A673 (cell line): ENCODE measurements at regions not wholly inside any gene's neighbourhood (a gene's known extent, or its start where the extent isn't known, plus 50 kb on each side); places are given as distances from the start of the nearest gene placed in this dataset.
"Not testable (repeated sequence)": the region's sequence is repeated elsewhere in the genome, so short reads cannot be mapped to it uniquely, and the experiment has no call there.

Source experiments
- CTCF ChIP-seq: fragments of 300-800, 200-600 bp; sonication (generic); conservative IDR thresholded peaks from 2 replicates; pipeline ENCODE4 v1.5.1; 2017; ENCODE audit warnings: low read depth, mild to moderate bottlenecking, antibody characterized with exemption, low read length, moderate library complexity, mixed read lengths
- EZH2 ChIP-seq: fragments of 200-600 bp; sonication (generic); IDR thresholded peaks from 2 replicates; pipeline ENCODE4 v1.6.1; 2017; ENCODE audit warnings: borderline replicate concordance, low read depth, mild to moderate bottlenecking, mixed read lengths, antibody characterized with exemption, low read length; ENCODE audit not compliant: poor library complexity, severe bottlenecking

- not testable (repeated sequence) for TF ChIP-seq CTCF, EZH2
These were observed 119.1 kb upstream of the KCTD3 start for GRCh38 chr1:215448014-215448413.
